ENCODE measurements at regions not wholly inside any gene's neighbourhood (a gene's known extent, or its start where the extent isn't known, plus 50 kb on each side); places are given as distances from the start of the nearest gene placed in this dataset.

- TF ChIP-seq CTCF (conservative IDR thresholded peaks at IDR 0.05) (no peak), EZH2 (IDR thresholded peaks at IDR 0.05; ENCODE audit: low read depth) (no peak)
These were observed 1332.5 kb downstream of the KCNT2 start for GRCh38 chr1:195275710-195276109.

All from PC-9 (cell line).